ENCODE measurements at regions not wholly inside any gene's neighbourhood (a gene's known extent, or its start where the extent isn't known, plus 50 kb on each side); places are given as distances from the start of the nearest gene placed in this dataset.

DNA sequence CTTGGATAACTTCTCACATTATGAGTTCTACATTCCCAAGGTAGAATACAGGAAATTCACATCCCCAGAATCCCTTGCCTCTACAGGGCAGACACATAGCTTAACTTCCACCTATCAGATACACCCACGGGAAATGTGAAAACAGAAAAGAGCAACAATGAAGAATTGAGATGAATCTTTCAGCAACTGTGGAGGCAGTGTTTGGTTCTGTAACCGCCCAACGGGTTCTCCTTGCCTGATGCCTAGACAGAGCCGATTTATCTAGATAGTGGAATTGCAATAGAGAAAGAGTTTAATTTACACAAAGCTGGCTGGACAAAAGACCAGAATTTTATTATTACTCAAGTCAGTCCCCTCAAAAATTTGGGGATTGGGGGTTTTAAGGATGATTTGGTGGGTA lies 138.8 kb downstream of the MTPAP start:
- H3K4me1 ChIP-seq (ENCODE audit: insufficient read depth, low read length) = peaks cover 10% of the 10 kb centered on the region
- TF ChIP-seq, protein P1, sequence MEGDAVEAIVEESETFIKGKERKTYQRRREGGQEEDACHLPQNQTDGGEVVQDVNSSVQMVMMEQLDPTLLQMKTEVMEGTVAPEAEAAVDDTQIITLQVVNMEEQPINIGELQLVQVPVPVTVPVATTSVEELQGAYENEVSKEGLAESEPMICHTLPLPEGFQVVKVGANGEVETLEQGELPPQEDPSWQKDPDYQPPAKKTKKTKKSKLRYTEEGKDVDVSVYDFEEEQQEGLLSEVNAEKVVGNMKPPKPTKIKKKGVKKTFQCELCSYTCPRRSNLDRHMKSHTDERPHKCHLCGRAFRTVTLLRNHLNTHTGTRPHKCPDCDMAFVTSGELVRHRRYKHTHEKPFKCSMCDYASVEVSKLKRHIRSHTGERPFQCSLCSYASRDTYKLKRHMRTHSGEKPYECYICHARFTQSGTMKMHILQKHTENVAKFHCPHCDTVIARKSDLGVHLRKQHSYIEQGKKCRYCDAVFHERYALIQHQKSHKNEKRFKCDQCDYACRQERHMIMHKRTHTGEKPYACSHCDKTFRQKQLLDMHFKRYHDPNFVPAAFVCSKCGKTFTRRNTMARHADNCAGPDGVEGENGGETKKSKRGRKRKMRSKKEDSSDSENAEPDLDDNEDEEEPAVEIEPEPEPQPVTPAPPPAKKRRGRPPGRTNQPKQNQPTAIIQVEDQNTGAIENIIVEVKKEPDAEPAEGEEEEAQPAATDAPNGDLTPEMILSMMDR (IDR thresholded peaks at IDR 0.05; ENCODE audit: extremely low read depth, low read depth, low read length) = no peak
- no peaks in the 10 kb centered on the region for H3K9me3 ChIP-seq (ENCODE audit: low read depth, low read length)
- no peaks in the 10 kb centered on the region for H3K36me3 ChIP-seq (ENCODE audit: insufficient read depth, low read length)
- no peak for DNase-seq (ENCODE audit: insufficient read length, low spot score, missing footprints)
- no peak overlapping the region for H3K4me3 ChIP-seq (ENCODE audit: insufficient read depth, low read length)
- no peak overlapping the region for H3K4me2 ChIP-seq (ENCODE audit: insufficient read depth, low read length)
- no peak overlapping the region for H2AFZ ChIP-seq (ENCODE audit: low read length)
- no peaks in the 10 kb centered on the region for H3K27me3 ChIP-seq (ENCODE audit: insufficient read depth, low read length)
- H4K20me1 ChIP-seq (ENCODE audit: insufficient read depth, low read length) = no peaks in the 10 kb centered on the region
- no peak overlapping the region for H3K27ac ChIP-seq (ENCODE audit: low read depth, low read length)
- H3K79me2 ChIP-seq (ENCODE audit: insufficient read depth, low read length) = no peaks in the 10 kb centered on the region

- TF ChIP-seq, protein P1 (IDR thresholded peaks at IDR 0.05; ENCODE audit: extremely low read depth, low read depth, low read length) = no peak
- Histone ChIP-seq H3K4me2 (ENCODE audit: insufficient read depth, low read length) (no peak overlapping the region), H2AFZ (ENCODE audit: low read length) (no peak overlapping the region), H3K27ac (ENCODE audit: low read depth, low read length) (no peak overlapping the region), H3K79me2 (ENCODE audit: insufficient read depth, low read length) (no peaks in the 10 kb centered on the region), H3K4me3 (ENCODE audit: insufficient read depth, low read length) (no peak overlapping the region), H3K4me1 (ENCODE audit: insufficient read depth, low read length) (peaks cover 7% of the 10 kb centered on the region), H3K9me3 (ENCODE audit: low read depth, low read length) (no peaks in the 10 kb centered on the region), H3K36me3 (ENCODE audit: insufficient read depth, low read length) (no peaks in the 10 kb centered on the region), H3K27me3 (ENCODE audit: insufficient read depth, low read length) (no peaks in the 10 kb centered on the region), H4K20me1 (ENCODE audit: insufficient read depth, low read length) (no peaks in the 10 kb centered on the region)
- no peak for DNase-seq (ENCODE audit: insufficient read length, low spot score, missing footprints)
Observed at GRCh38 chr10:30208330-30208729, 140.7 kb downstream of the MTPAP start.

- H3K4me1 ChIP-seq (ENCODE audit: insufficient read depth, low read length) = peaks cover 7% of the 10 kb centered on the region
- H3K27ac ChIP-seq (ENCODE audit: low read depth, low read length) = no peak overlapping the region
- no peaks in the 10 kb centered on the region for H3K79me2 ChIP-seq (ENCODE audit: insufficient read depth, low read length)
- H3K4me3 ChIP-seq (ENCODE audit: insufficient read depth, low read length) = no peak overlapping the region
- no peak for DNase-seq (ENCODE audit: insufficient read length, low spot score, missing footprints)
- no peaks in the 10 kb centered on the region for H3K36me3 ChIP-seq (ENCODE audit: insufficient read depth, low read length)
- H4K20me1 ChIP-seq (ENCODE audit: insufficient read depth, low read length) = no peaks in the 10 kb centered on the region
- peak overlapping the region; percentile 35 for H3K4me2 ChIP-seq (ENCODE audit: insufficient read depth, low read length)
- no peaks in the 10 kb centered on the region for H3K9me3 ChIP-seq (ENCODE audit: low read depth, low read length)
- TF ChIP-seq, protein P1 (IDR thresholded peaks at IDR 0.05; ENCODE audit: extremely low read depth, low read depth, low read length) = no peak
- peak overlapping the region; percentile 15 for H2AFZ ChIP-seq (ENCODE audit: low read length)
- H3K27me3 ChIP-seq (ENCODE audit: insufficient read depth, low read length) = no peaks in the 10 kb centered on the region
Observed at GRCh38 chr10:30207485-30208052, 141.5 kb downstream of the MTPAP start.

GRCh38 chr10:30200017-30200415 lies 140.6 kb upstream of the JCAD start:
- no peak overlapping the region for H3K4me2 ChIP-seq (ENCODE audit: insufficient read depth, low read length)
- no peaks in the 10 kb centered on the region for H4K20me1 ChIP-seq (ENCODE audit: insufficient read depth, low read length)
- H3K36me3 ChIP-seq (ENCODE audit: insufficient read depth, low read length) = no peaks in the 10 kb centered on the region
- no peak overlapping the region for H3K4me3 ChIP-seq (ENCODE audit: insufficient read depth, low read length)
- TF ChIP-seq, protein P1 (IDR thresholded peaks at IDR 0.05; ENCODE audit: extremely low read depth, low read depth, low read length) = no peak
- DNase-seq (ENCODE audit: insufficient read length, low spot score, missing footprints) = no peak
- H3K79me2 ChIP-seq (ENCODE audit: insufficient read depth, low read length) = no peaks in the 10 kb centered on the region
- peaks cover 18% of the 10 kb centered on the region for H3K27me3 ChIP-seq (ENCODE audit: insufficient read depth, low read length)
- no peak overlapping the region for H2AFZ ChIP-seq (ENCODE audit: low read length)
- H3K4me1 ChIP-seq (ENCODE audit: insufficient read depth, low read length) = no peaks in the 10 kb centered on the region
- no peaks in the 10 kb centered on the region for H3K9me3 ChIP-seq (ENCODE audit: low read depth, low read length)
- H3K27ac ChIP-seq (ENCODE audit: low read depth, low read length) = no peak overlapping the region

Measured in osteoblast (primary cell).